ENCODE measurements at regions not wholly inside any gene's neighbourhood (a gene's known extent, or its start where the extent isn't known, plus 50 kb on each side); places are given as distances from the start of the nearest gene placed in this dataset.

- TF ChIP-seq, protein P1, sequence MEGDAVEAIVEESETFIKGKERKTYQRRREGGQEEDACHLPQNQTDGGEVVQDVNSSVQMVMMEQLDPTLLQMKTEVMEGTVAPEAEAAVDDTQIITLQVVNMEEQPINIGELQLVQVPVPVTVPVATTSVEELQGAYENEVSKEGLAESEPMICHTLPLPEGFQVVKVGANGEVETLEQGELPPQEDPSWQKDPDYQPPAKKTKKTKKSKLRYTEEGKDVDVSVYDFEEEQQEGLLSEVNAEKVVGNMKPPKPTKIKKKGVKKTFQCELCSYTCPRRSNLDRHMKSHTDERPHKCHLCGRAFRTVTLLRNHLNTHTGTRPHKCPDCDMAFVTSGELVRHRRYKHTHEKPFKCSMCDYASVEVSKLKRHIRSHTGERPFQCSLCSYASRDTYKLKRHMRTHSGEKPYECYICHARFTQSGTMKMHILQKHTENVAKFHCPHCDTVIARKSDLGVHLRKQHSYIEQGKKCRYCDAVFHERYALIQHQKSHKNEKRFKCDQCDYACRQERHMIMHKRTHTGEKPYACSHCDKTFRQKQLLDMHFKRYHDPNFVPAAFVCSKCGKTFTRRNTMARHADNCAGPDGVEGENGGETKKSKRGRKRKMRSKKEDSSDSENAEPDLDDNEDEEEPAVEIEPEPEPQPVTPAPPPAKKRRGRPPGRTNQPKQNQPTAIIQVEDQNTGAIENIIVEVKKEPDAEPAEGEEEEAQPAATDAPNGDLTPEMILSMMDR (IDR thresholded peaks at IDR 0.05; ENCODE audit: control extremely low read depth in 1 of 3, insufficient read depth in 1 of 3, low read depth in 1 of 3, low read length in 3 of 3), result no peak
- TF ChIP-seq, protein P2, sequence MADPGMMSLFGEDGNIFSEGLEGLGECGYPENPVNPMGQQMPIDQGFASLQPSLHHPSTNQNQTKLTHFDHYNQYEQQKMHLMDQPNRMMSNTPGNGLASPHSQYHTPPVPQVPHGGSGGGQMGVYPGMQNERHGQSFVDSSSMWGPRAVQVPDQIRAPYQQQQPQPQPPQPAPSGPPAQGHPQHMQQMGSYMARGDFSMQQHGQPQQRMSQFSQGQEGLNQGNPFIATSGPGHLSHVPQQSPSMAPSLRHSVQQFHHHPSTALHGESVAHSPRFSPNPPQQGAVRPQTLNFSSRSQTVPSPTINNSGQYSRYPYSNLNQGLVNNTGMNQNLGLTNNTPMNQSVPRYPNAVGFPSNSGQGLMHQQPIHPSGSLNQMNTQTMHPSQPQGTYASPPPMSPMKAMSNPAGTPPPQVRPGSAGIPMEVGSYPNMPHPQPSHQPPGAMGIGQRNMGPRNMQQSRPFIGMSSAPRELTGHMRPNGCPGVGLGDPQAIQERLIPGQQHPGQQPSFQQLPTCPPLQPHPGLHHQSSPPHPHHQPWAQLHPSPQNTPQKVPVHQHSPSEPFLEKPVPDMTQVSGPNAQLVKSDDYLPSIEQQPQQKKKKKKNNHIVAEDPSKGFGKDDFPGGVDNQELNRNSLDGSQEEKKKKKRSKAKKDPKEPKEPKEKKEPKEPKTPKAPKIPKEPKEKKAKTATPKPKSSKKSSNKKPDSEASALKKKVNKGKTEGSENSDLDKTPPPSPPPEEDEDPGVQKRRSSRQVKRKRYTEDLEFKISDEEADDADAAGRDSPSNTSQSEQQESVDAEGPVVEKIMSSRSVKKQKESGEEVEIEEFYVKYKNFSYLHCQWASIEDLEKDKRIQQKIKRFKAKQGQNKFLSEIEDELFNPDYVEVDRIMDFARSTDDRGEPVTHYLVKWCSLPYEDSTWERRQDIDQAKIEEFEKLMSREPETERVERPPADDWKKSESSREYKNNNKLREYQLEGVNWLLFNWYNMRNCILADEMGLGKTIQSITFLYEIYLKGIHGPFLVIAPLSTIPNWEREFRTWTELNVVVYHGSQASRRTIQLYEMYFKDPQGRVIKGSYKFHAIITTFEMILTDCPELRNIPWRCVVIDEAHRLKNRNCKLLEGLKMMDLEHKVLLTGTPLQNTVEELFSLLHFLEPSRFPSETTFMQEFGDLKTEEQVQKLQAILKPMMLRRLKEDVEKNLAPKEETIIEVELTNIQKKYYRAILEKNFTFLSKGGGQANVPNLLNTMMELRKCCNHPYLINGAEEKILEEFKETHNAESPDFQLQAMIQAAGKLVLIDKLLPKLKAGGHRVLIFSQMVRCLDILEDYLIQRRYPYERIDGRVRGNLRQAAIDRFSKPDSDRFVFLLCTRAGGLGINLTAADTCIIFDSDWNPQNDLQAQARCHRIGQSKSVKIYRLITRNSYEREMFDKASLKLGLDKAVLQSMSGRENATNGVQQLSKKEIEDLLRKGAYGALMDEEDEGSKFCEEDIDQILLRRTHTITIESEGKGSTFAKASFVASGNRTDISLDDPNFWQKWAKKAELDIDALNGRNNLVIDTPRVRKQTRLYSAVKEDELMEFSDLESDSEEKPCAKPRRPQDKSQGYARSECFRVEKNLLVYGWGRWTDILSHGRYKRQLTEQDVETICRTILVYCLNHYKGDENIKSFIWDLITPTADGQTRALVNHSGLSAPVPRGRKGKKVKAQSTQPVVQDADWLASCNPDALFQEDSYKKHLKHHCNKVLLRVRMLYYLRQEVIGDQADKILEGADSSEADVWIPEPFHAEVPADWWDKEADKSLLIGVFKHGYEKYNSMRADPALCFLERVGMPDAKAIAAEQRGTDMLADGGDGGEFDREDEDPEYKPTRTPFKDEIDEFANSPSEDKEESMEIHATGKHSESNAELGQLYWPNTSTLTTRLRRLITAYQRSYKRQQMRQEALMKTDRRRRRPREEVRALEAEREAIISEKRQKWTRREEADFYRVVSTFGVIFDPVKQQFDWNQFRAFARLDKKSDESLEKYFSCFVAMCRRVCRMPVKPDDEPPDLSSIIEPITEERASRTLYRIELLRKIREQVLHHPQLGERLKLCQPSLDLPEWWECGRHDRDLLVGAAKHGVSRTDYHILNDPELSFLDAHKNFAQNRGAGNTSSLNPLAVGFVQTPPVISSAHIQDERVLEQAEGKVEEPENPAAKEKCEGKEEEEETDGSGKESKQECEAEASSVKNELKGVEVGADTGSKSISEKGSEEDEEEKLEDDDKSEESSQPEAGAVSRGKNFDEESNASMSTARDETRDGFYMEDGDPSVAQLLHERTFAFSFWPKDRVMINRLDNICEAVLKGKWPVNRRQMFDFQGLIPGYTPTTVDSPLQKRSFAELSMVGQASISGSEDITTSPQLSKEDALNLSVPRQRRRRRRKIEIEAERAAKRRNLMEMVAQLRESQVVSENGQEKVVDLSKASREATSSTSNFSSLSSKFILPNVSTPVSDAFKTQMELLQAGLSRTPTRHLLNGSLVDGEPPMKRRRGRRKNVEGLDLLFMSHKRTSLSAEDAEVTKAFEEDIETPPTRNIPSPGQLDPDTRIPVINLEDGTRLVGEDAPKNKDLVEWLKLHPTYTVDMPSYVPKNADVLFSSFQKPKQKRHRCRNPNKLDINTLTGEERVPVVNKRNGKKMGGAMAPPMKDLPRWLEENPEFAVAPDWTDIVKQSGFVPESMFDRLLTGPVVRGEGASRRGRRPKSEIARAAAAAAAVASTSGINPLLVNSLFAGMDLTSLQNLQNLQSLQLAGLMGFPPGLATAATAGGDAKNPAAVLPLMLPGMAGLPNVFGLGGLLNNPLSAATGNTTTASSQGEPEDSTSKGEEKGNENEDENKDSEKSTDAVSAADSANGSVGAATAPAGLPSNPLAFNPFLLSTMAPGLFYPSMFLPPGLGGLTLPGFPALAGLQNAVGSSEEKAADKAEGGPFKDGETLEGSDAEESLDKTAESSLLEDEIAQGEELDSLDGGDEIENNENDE (IDR thresholded peaks at IDR 0.05; ENCODE audit: insufficient replicate concordance, low read length), result no peak
- TF ChIP-seq KDM5A (IDR thresholded peaks at IDR 0.05; ENCODE audit: low read length) (no peak), POU5F1 (IDR thresholded peaks at IDR 0.05; ENCODE audit: low read depth, low read length) (no peak)
These were observed 57.6 kb upstream of the RPRM start (continued) for GRCh38 chr2:153536115-153536514.
